Endothelial cell of umbilical vein (primary cell): ENCODE measurements at regions not wholly inside any gene's neighbourhood (a gene's known extent, or its start where the extent isn't known, plus 50 kb on each side); places are given as distances from the start of the nearest gene placed in this dataset.

Source experiments
- BruUV-seq: library from RNA; stranded (reverse); fragments of 400-500 nt; replicated peaks from 2 replicates; lab custom pipeline; 2021; lab: Mats Ljungman, UMichigan
- CTCF ChIA-PET: fragments of 300-600, 350-600 bp; sonication (Branson Sonifier 250); formaldehyde crosslinking; loops from one replicate; lab custom pipeline; 2021; ENCODE audit warnings: antibody characterized with exemption, inconsistent platforms; lab: Charles Lee
- POLR2A ChIA-PET: fragments of 300-600, 350-600 bp; sonication (Branson Sonifier 250); formaldehyde crosslinking; loops from one replicate; lab custom pipeline; 2021; ENCODE audit warnings: antibody characterized with exemption, inconsistent platforms; lab: Charles Lee
- DNase-seq: peaks from one replicate; pipeline ENCODE4 v3.0.0-alpha.2; 2011; ENCODE audit warnings: low read depth, low spot score
- FAIRE-seq: peaks from 2 replicates; lab custom pipeline; 2011; peaks lifted over from hg19 to GRCh38; lab: Jason Lieb, UNC
- H2AFZ ChIP-seq: 2 replicates; pipeline ENCODE4 v1.6.0; 2012; ENCODE audit warnings: low read depth, low read length, control low read depth, inconsistent platforms
- H3K27ac ChIP-seq: 2 replicates; pipeline ENCODE4 v1.5.1; 2011; ENCODE audit warnings: low read depth, mild to moderate bottlenecking, control low read depth, low read length, moderate library complexity; ENCODE audit not compliant: insufficient read depth
- H3K27me3 ChIP-seq, 2 experiments: 2 replicates each; pipeline versions ENCODE4 v1.6.0 to v1.6.1; 2011; ENCODE audit warnings: low read length in 2 of 2, mixed read lengths in 1 of 2; ENCODE audit not compliant: control insufficient read depth in 2 of 2, insufficient read depth in 2 of 2
- H3K36me3 ChIP-seq, 2 experiments: 2 replicates in 1 of 2; 3 replicates in 1 of 2; pipeline ENCODE4 v1.5.1; 2011; ENCODE audit warnings: low read length in 2 of 2, mild to moderate bottlenecking in 1 of 2, moderate library complexity in 1 of 2; ENCODE audit not compliant: control insufficient read depth in 2 of 2, insufficient read depth in 2 of 2; ENCODE audit errors: extremely low read depth in 1 of 2
- H3K4me1 ChIP-seq: 3 replicates; pipeline ENCODE4 v1.5.1; 2011; ENCODE audit warnings: mild to moderate bottlenecking, low read length; ENCODE audit not compliant: control insufficient read depth, insufficient read depth; ENCODE audit errors: extremely low read depth
- H3K4me2 ChIP-seq: 2 replicates; pipeline ENCODE4 v1.6.1; 2011; ENCODE audit warnings: low read length, control low read depth, mixed read lengths; ENCODE audit not compliant: insufficient read depth
- H3K4me3 ChIP-seq, 3 experiments: fragments of 200-600 bp in 1 of 3; sonication (generic), shearing (Covaris generic) in 1 of 3; replicated peaks in 1 of 3; 2 replicates each; pipeline ENCODE4 v1.5.1; 2011 to 2016; ENCODE audit warnings: control low read depth in 3 of 3, low read length in 3 of 3, mild to moderate bottlenecking in 2 of 3, inconsistent platforms in 1 of 3, low read depth in 1 of 3, moderate library complexity in 1 of 3; ENCODE audit not compliant: insufficient read depth in 1 of 3
- H3K79me2 ChIP-seq: 2 replicates; pipeline ENCODE4 v1.6.0; 2012; ENCODE audit warnings: low read length, inconsistent platforms; ENCODE audit not compliant: control insufficient read depth, insufficient read depth
- H3K9ac ChIP-seq: replicated peaks from 2 replicates; pipeline ENCODE3; 2011; ENCODE audit warnings: low read length, control low read depth; ENCODE audit not compliant: insufficient read depth; ENCODE audit errors: extremely low read depth
- H3K9me1 ChIP-seq: replicated peaks from 3 replicates; pipeline ENCODE4 v1.6.0; 2011; ENCODE audit warnings: mild to moderate bottlenecking, low read length; ENCODE audit not compliant: control insufficient read depth, insufficient read depth; ENCODE audit errors: extremely low read depth
- H3K9me3 ChIP-seq: replicated peaks from 2 replicates; pipeline ENCODE4 v1.5.1; 2012; ENCODE audit warnings: low read length, inconsistent platforms; ENCODE audit not compliant: control insufficient read depth, insufficient read depth
- H4K20me1 ChIP-seq: replicated peaks from 2 replicates; pipeline ENCODE3; 2011; ENCODE audit warnings: mild to moderate bottlenecking, low read length; ENCODE audit not compliant: control insufficient read depth, insufficient read depth; ENCODE audit errors: extremely low read depth
- CTCF ChIP-seq, 2 donors: IDR thresholded peaks; 1 replicate in 1 of 2; 2 replicates in 1 of 2; pipeline ENCODE4 v1.5.1; 2011; ENCODE audit warnings: low read length in 2 of 2, mild to moderate bottlenecking in 2 of 2, moderate library complexity in 2 of 2, control low read depth in 1 of 2, inconsistent platforms in 1 of 2, low read depth in 1 of 2; ENCODE audit not compliant: insufficient read depth in 1 of 2; ENCODE audit errors: extremely low read depth in 1 of 2
- EZH2 ChIP-seq: IDR thresholded peaks from 2 replicates; pipeline ENCODE4 v1.6.1; 2012; ENCODE audit warnings: borderline replicate concordance, low read depth, mild to moderate bottlenecking, moderate library complexity, low read length, inconsistent platforms; ENCODE audit not compliant: severe bottlenecking
- FOS ChIP-seq: IDR thresholded peaks from 2 replicates; pipeline ENCODE4 v1.6.1; 2011; ENCODE audit warnings: mild to moderate bottlenecking, low read length, moderate library complexity, borderline replicate concordance; ENCODE audit not compliant: insufficient read depth
- GATA2 ChIP-seq: IDR thresholded peaks from 2 replicates; pipeline ENCODE4 v1.7.0; 2011; ENCODE audit warnings: low read depth, mild to moderate bottlenecking, moderate library complexity, mixed read lengths, low read length; ENCODE audit not compliant: insufficient read length, insufficient read depth
- JUN ChIP-seq: IDR thresholded peaks from 2 replicates; pipeline ENCODE4 v1.6.1; 2011; ENCODE audit warnings: borderline replicate concordance, low read depth; ENCODE audit not compliant: insufficient read length, insufficient read depth
- MAX ChIP-seq: IDR thresholded peaks from 2 replicates; pipeline ENCODE4 v1.6.1; 2011; ENCODE audit not compliant: insufficient read depth, insufficient read length
- MYC ChIP-seq: IDR thresholded peaks from one replicate; pipeline ENCODE4 v1.6.1; 2011; ENCODE audit warnings: mild to moderate bottlenecking, low read depth, low read length
- POLR2A ChIP-seq: IDR thresholded peaks from 2 replicates; pipeline ENCODE4 v1.6.1; 2012; ENCODE audit warnings: low read depth, mild to moderate bottlenecking, control low read depth, low read length
- dilution Hi-C: fragments of 300-500 bp; cut with MboI; formaldehyde crosslinking; loops from one replicate; pipeline ENCODE4 v1.15.0; 2019; ENCODE audit warnings: low sequenced_read_pairs; ENCODE audit not compliant: extremely low pct_ligation_motif_present
- intact Hi-C: fragments of 100-400 bp; cut with micrococcal nuclease; formaldehyde crosslinking; loops from one replicate; pipeline ENCODE4 v1.10.0; 2022

- H2AFZ ChIP-seq, result no peak overlapping the region
- H3K9me1 ChIP-seq, result no peaks in the 10 kb centered on the region
- no TSS peak for BruUV-seq
- peaks cover 10% of the 10 kb centered on the region for H3K4me1 ChIP-seq
- H3K9ac ChIP-seq, result no peak overlapping the region
- H3K27ac ChIP-seq, result no peak overlapping the region
- CTCF ChIA-PET, result no interaction called here
- TF ChIP-seq FOS (no peak), MAX (no peak), CTCF (IDR thresholded peaks at IDR 0.05; ENCODE audit: extremely low read depth in 1 of 2, insufficient read depth in 1 of 2, low read depth in 1 of 2, low read length in 2 of 2) (no peak), EZH2 (no peak), MYC (no peak), JUN (no peak), GATA2 (no peak), POLR2A (no peak)
- FAIRE-seq (no peak), DNase-seq (no peak)
- H3K36me3 ChIP-seq, result no peaks in the 10 kb centered on the region
- H4K20me1 ChIP-seq, result no peaks in the 10 kb centered on the region
- POLR2A ChIA-PET, result no interaction called here
- no peak overlapping the region for H3K4me2 ChIP-seq
- H3K79me2 ChIP-seq, result no peaks in the 10 kb centered on the region
- H3K4me3 ChIP-seq, result no peak overlapping the region
- intact Hi-C loops (no loop called here), dilution Hi-C loops (no loop called here)
- peaks cover 2 to 7% of the 10 kb centered on the region in 2 experiments for H3K27me3 ChIP-seq
- H3K9me3 ChIP-seq, result no peaks in the 10 kb centered on the region
Observed at GRCh38 chr9:99354104-99354503, 132.0 kb downstream of the SEC61B start.
